ENCODE measurements at regions not wholly inside any gene's neighbourhood (a gene's known extent, or its start where the extent isn't known, plus 50 kb on each side); places are given as distances from the start of the nearest gene placed in this dataset.
"Not testable (repeated sequence)": the region's sequence is repeated elsewhere in the genome, so short reads cannot be mapped to it uniquely, and the experiment has no call there.

GRCh38 chr12:108424816-108425215, 85.7 kb upstream of the CMKLR1 start:
- Histone ChIP-seq H3K14ac (ENCODE audit: low read length) (no peak overlapping the region), H3K9ac (ENCODE audit: low read depth, low read length, poor library complexity) (no peak overlapping the region), H3K36me3 (replicated peaks in 1 of 2; ENCODE audit: control insufficient read depth in 2 of 2, insufficient read depth in 2 of 2, low read length in 2 of 2) (no peaks in the 10 kb centered on the region), H2BK120ac (ENCODE audit: low read depth, low read length) (no peak overlapping the region), H2AK5ac (ENCODE audit: low read depth, low read length) (no peak overlapping the region), H3K4ac (ENCODE audit: low read length) (no peak overlapping the region), H3K79me1 (ENCODE audit: low read depth, low read length) (no peaks in the 10 kb centered on the region), H2BK5ac (ENCODE audit: low read length) (no peak overlapping the region), H3K27me3 (ENCODE audit: control insufficient read depth in 3 of 3, insufficient read depth in 3 of 3, low read depth in 1 of 3, low read length in 3 of 3) (peaks cover 0 to 2% (median 0%) of the 10 kb centered on the region in 3 experiments), H3K27ac (replicated peaks; ENCODE audit: low read length) (no peak overlapping the region), H4K91ac (ENCODE audit: low read depth, low read length, poor library complexity) (no peak overlapping the region), H3K4me3 (ENCODE audit: low read length in 2 of 2) (no peak overlapping the region), H3K9me3 (replicated peaks in 1 of 2; ENCODE audit: control insufficient read depth in 2 of 2, insufficient read depth in 1 of 2, low read depth in 1 of 2, low read length in 2 of 2) (no peaks in the 10 kb centered on the region), H2BK12ac (ENCODE audit: low read length) (no peak overlapping the region), H4K8ac (ENCODE audit: low read depth, low read length) (no peak overlapping the region), H3K18ac (ENCODE audit: low read length) (no peak overlapping the region), H2AFZ (ENCODE audit: low read length) (no peak overlapping the region), H3K23ac (ENCODE audit: low read depth, low read length, poor library complexity) (no peak overlapping the region), H2BK15ac (ENCODE audit: low read length) (no peak overlapping the region), H3K4me1 (ENCODE audit: control insufficient read depth in 2 of 2, insufficient read depth in 1 of 2, low read depth in 1 of 2, low read length in 2 of 2) (peaks cover 0 to 8% of the 10 kb centered on the region in 2 donors), H3K4me2 (ENCODE audit: insufficient read depth, low read length, poor library complexity, severe bottlenecking) (no peak overlapping the region)
- no peak for DNase-seq (ENCODE audit: low spot score)
- WGBS, 2 donors (ENCODE audit: extremely low coverage in 2 of 2, insufficient read length in 2 of 2, insufficient replicate concordance in 1 of 2): no CpG with 5 or more reads among the region's 3 CpGs

GRCh38 chr12:108424026-108424425, 84.9 kb upstream of the CMKLR1 start:
- H3K27ac ChIP-seq (replicated peaks; ENCODE audit: low read length): no peak overlapping the region
- H2BK12ac ChIP-seq (ENCODE audit: low read length): no peak overlapping the region
- H3K9ac ChIP-seq (ENCODE audit: low read depth, low read length, poor library complexity): no peak overlapping the region
- H4K91ac ChIP-seq (ENCODE audit: low read depth, low read length, poor library complexity): no peak overlapping the region
- H4K8ac ChIP-seq (ENCODE audit: low read depth, low read length): no peak overlapping the region
- no peak overlapping the region for H3K4me2 ChIP-seq (ENCODE audit: insufficient read depth, low read length, poor library complexity, severe bottlenecking)
- H2AFZ ChIP-seq (ENCODE audit: low read length): no peak overlapping the region
- no peak overlapping the region for H2BK5ac ChIP-seq (ENCODE audit: low read length)
- no peaks in the 10 kb centered on the region for H3K9me3 ChIP-seq (replicated peaks in 1 of 2; ENCODE audit: control insufficient read depth in 2 of 2, insufficient read depth in 1 of 2, low read depth in 1 of 2, low read length in 2 of 2)
- H2BK120ac ChIP-seq (ENCODE audit: low read depth, low read length): no peak overlapping the region
- DNase-seq (ENCODE audit: low spot score): no peak
- H3K27me3 ChIP-seq (ENCODE audit: control insufficient read depth in 3 of 3, insufficient read depth in 3 of 3, low read depth in 1 of 3, low read length in 3 of 3): peaks cover 0 to 2% (median 0%) of the 10 kb centered on the region in 3 experiments
- no peak overlapping the region for H2AK5ac ChIP-seq (ENCODE audit: low read depth, low read length)
- WGBS, 2 donors (ENCODE audit: extremely low coverage in 2 of 2, insufficient read length in 2 of 2, insufficient replicate concordance in 1 of 2): no CpG with 5 or more reads among the region's 4 CpGs
- no peak overlapping the region for H3K14ac ChIP-seq (ENCODE audit: low read length)
- no peak overlapping the region for H3K23ac ChIP-seq (ENCODE audit: low read depth, low read length, poor library complexity)
- no peaks in the 10 kb centered on the region for H3K79me1 ChIP-seq (ENCODE audit: low read depth, low read length)
- no peak overlapping the region for H3K18ac ChIP-seq (ENCODE audit: low read length)
- no peaks in the 10 kb centered on the region for H3K36me3 ChIP-seq (replicated peaks in 1 of 2; ENCODE audit: control insufficient read depth in 2 of 2, insufficient read depth in 2 of 2, low read length in 2 of 2)
- H3K4me3 ChIP-seq (ENCODE audit: low read length in 2 of 2): no peak overlapping the region
- H3K4ac ChIP-seq (ENCODE audit: low read length): no peak overlapping the region
- no peak overlapping the region for H2BK15ac ChIP-seq (ENCODE audit: low read length)
- H3K4me1 ChIP-seq (ENCODE audit: control insufficient read depth in 2 of 2, insufficient read depth in 1 of 2, low read depth in 1 of 2, low read length in 2 of 2): peaks cover 0 to 8% of the 10 kb centered on the region in 2 donors

- Histone ChIP-seq H3K79me1 (ENCODE audit: low read depth, low read length) (no peaks in the 10 kb centered on the region), H3K4me3 (ENCODE audit: low read length in 2 of 2) (no peak overlapping the region), H2AFZ (ENCODE audit: low read length) (no peak overlapping the region), H4K91ac (ENCODE audit: low read depth, low read length, poor library complexity) (no peak overlapping the region), H2BK120ac (ENCODE audit: low read depth, low read length) (no peak overlapping the region), H3K14ac (ENCODE audit: low read length) (no peak overlapping the region), H2BK12ac (ENCODE audit: low read length) (no peak overlapping the region), H3K27ac (replicated peaks; ENCODE audit: low read length) (no peak overlapping the region), H2BK15ac (ENCODE audit: low read length) (no peak overlapping the region), H3K27me3 (ENCODE audit: control insufficient read depth in 3 of 3, insufficient read depth in 3 of 3, low read depth in 1 of 3, low read length in 3 of 3) (peaks cover 0 to 2% (median 0%) of the 10 kb centered on the region in 3 experiments), H2AK5ac (ENCODE audit: low read depth, low read length) (no peak overlapping the region), H3K23ac (ENCODE audit: low read depth, low read length, poor library complexity) (no peak overlapping the region), H3K18ac (ENCODE audit: low read length) (no peak overlapping the region), H3K36me3 (replicated peaks in 1 of 2; ENCODE audit: control insufficient read depth in 2 of 2, insufficient read depth in 2 of 2, low read length in 2 of 2) (no peaks in the 10 kb centered on the region), H3K9me3 (replicated peaks in 1 of 2; ENCODE audit: control insufficient read depth in 2 of 2, insufficient read depth in 1 of 2, low read depth in 1 of 2, low read length in 2 of 2) (no peaks in the 10 kb centered on the region), H2BK5ac (ENCODE audit: low read length) (no peak overlapping the region), H4K8ac (ENCODE audit: low read depth, low read length) (no peak overlapping the region), H3K9ac (ENCODE audit: low read depth, low read length, poor library complexity) (no peak overlapping the region), H3K4me2 (ENCODE audit: insufficient read depth, low read length, poor library complexity, severe bottlenecking) (no peak overlapping the region), H3K4me1 (ENCODE audit: control insufficient read depth in 2 of 2, insufficient read depth in 1 of 2, low read depth in 1 of 2, low read length in 2 of 2) (peaks cover 0 to 8% of the 10 kb centered on the region in 2 donors), H3K4ac (ENCODE audit: low read length) (no peak overlapping the region)
- no peak for DNase-seq (ENCODE audit: low spot score)
- no CpG with 5 or more reads among the region's 4 CpGs for WGBS, 2 donors (ENCODE audit: extremely low coverage in 2 of 2, insufficient read length in 2 of 2, insufficient replicate concordance in 1 of 2)
Measured at GRCh38 chr12:108423486-108423885, 84.4 kb upstream of the CMKLR1 start.

- H4K91ac ChIP-seq (ENCODE audit: low read depth, low read length, poor library complexity): not testable (repeated sequence)
- WGBS, 2 donors (ENCODE audit: extremely low coverage in 2 of 2, insufficient read length in 2 of 2, insufficient replicate concordance in 1 of 2): no CpG with 5 or more reads among the region's 4 CpGs
Measured at GRCh38 chr12:108421082-108421481, 82.0 kb upstream of the CMKLR1 start.

More at GRCh38 chr12:108421082-108421481, 82.0 kb upstream of the CMKLR1 start:
- not testable (repeated sequence) for H3K27me3 ChIP-seq (ENCODE audit: control insufficient read depth in 3 of 3, insufficient read depth in 3 of 3, low read depth in 1 of 3, low read length in 3 of 3); H3K4ac ChIP-seq (ENCODE audit: low read length); H3K27ac ChIP-seq (replicated peaks; ENCODE audit: low read length); H3K4me1 ChIP-seq (ENCODE audit: control insufficient read depth in 2 of 2, insufficient read depth in 1 of 2, low read depth in 1 of 2, low read length in 2 of 2); H3K79me1 ChIP-seq (ENCODE audit: low read depth, low read length); H3K36me3 ChIP-seq (replicated peaks in 1 of 2; ENCODE audit: control insufficient read depth in 2 of 2, insufficient read depth in 2 of 2, low read length in 2 of 2); H3K23ac ChIP-seq (ENCODE audit: low read depth, low read length, poor library complexity); H3K4me3 ChIP-seq (ENCODE audit: low read length in 2 of 2); DNase-seq (ENCODE audit: low spot score); H3K4me2 ChIP-seq (ENCODE audit: insufficient read depth, low read length, poor library complexity, severe bottlenecking); H2BK15ac ChIP-seq (ENCODE audit: low read length); H2BK5ac ChIP-seq (ENCODE audit: low read length); H3K9ac ChIP-seq (ENCODE audit: low read depth, low read length, poor library complexity); H2AFZ ChIP-seq (ENCODE audit: low read length); H3K18ac ChIP-seq (ENCODE audit: low read length); H2BK120ac ChIP-seq (ENCODE audit: low read depth, low read length); H3K9me3 ChIP-seq (replicated peaks in 1 of 2; ENCODE audit: control insufficient read depth in 2 of 2, insufficient read depth in 1 of 2, low read depth in 1 of 2, low read length in 2 of 2); H2AK5ac ChIP-seq (ENCODE audit: low read depth, low read length); H4K8ac ChIP-seq (ENCODE audit: low read depth, low read length); H3K14ac ChIP-seq (ENCODE audit: low read length); H2BK12ac ChIP-seq (ENCODE audit: low read length)

Data from neuronal stem cell (in vitro differentiated cells).